Duodenal mucosa (tissue), 2 donors: ENCODE measurements at regions not wholly inside any gene's neighbourhood (a gene's known extent, or its start where the extent isn't known, plus 50 kb on each side); places are given as distances from the start of the nearest gene placed in this dataset.

ENCODE experiments used
- H3K27ac ChIP-seq: one replicate; pipeline ENCODE4 v1.7.0; 2013; ENCODE audit warnings: low read depth, low read length
- H3K27me3 ChIP-seq, 2 donors: one replicate each; pipeline ENCODE4 v1.7.0; 2013; ENCODE audit warnings: low read length in 2 of 2, control low read depth in 1 of 2; ENCODE audit not compliant: insufficient read depth in 2 of 2, control insufficient read depth in 1 of 2
- H3K36me3 ChIP-seq, 2 donors: one replicate each; pipeline ENCODE4 v1.7.0; 2013; ENCODE audit warnings: low read length in 2 of 2, control low read depth in 1 of 2; ENCODE audit not compliant: insufficient read depth in 2 of 2, control insufficient read depth in 1 of 2
- H3K4me1 ChIP-seq, 2 donors: one replicate each; pipeline ENCODE4 v1.7.0; 2013; ENCODE audit warnings: low read length in 2 of 2, control low read depth in 1 of 2; ENCODE audit not compliant: insufficient read depth in 2 of 2, control insufficient read depth in 1 of 2
- H3K4me3 ChIP-seq, 2 donors: one replicate each; pipeline ENCODE4 v1.7.0; 2013; ENCODE audit warnings: low read length in 2 of 2, low read depth in 1 of 2
- H3K9ac ChIP-seq, 2 donors: one replicate each; pipeline ENCODE4 v1.7.0; 2013; ENCODE audit warnings: low read length in 2 of 2, low read depth in 1 of 2
- H3K9me3 ChIP-seq, 2 donors: one replicate each; pipeline ENCODE4 v1.7.0; 2013; ENCODE audit warnings: low read length in 2 of 2, control low read depth in 1 of 2; ENCODE audit not compliant: control insufficient read depth in 1 of 2

GRCh38 chr10:8992009-8992408 is 937.5 kb downstream of the GATA3 start:
- Histone ChIP-seq H3K36me3 (no peaks in the 10 kb centered on the region), H3K4me1 (no peaks in the 10 kb centered on the region), H3K9ac (no peak overlapping the region), H3K27me3 (no peaks in the 10 kb centered on the region), H3K9me3 (no peaks in the 10 kb centered on the region), H3K27ac (no peak overlapping the region), H3K4me3 (no peak overlapping the region)

GRCh38 chr10:8993864-8994263 is 939.4 kb downstream of the GATA3 start:
- Histone ChIP-seq H3K9ac (no peak overlapping the region), H3K27ac (no peak overlapping the region), H3K4me3 (no peak overlapping the region), H3K27me3 (no peaks in the 10 kb centered on the region), H3K36me3 (no peaks in the 10 kb centered on the region), H3K4me1 (no peaks in the 10 kb centered on the region), H3K9me3 (no peaks in the 10 kb centered on the region)

GRCh38 chr10:8998751-8999150 is 944.3 kb downstream of the GATA3 start:
- H3K4me1 ChIP-seq: no peaks in the 10 kb centered on the region
- no peak overlapping the region for H3K4me3 ChIP-seq
- no peak overlapping the region for H3K27ac ChIP-seq
- no peaks in the 10 kb centered on the region for H3K9me3 ChIP-seq
- no peak overlapping the region for H3K9ac ChIP-seq
- H3K36me3 ChIP-seq: no peaks in the 10 kb centered on the region
- no peaks in the 10 kb centered on the region for H3K27me3 ChIP-seq

GRCh38 chr10:9003122-9003521 is 948.6 kb downstream of the GATA3 start:
- Histone ChIP-seq H3K27ac (no peak overlapping the region), H3K9ac (no peak overlapping the region), H3K4me1 (no peaks in the 10 kb centered on the region), H3K9me3 (no peaks in the 10 kb centered on the region), H3K4me3 (no peak overlapping the region), H3K27me3 (no peaks in the 10 kb centered on the region), H3K36me3 (no peaks in the 10 kb centered on the region)

GRCh38 chr10:9004736-9005135 is 950.2 kb downstream of the GATA3 start:
- H3K27ac ChIP-seq: no peak overlapping the region
- no peaks in the 10 kb centered on the region for H3K4me1 ChIP-seq
- no peak overlapping the region for H3K4me3 ChIP-seq
- no peaks in the 10 kb centered on the region for H3K36me3 ChIP-seq
- H3K9me3 ChIP-seq: no peaks in the 10 kb centered on the region
- no peak overlapping the region for H3K9ac ChIP-seq
- no peaks in the 10 kb centered on the region for H3K27me3 ChIP-seq

- Histone ChIP-seq H3K9ac (no peak overlapping the region), H3K9me3 (no peaks in the 10 kb centered on the region), H3K4me1 (no peaks in the 10 kb centered on the region), H3K27ac (no peak overlapping the region), H3K27me3 (no peaks in the 10 kb centered on the region), H3K4me3 (no peak overlapping the region), H3K36me3 (no peaks in the 10 kb centered on the region)
Observed at GRCh38 chr10:9009505-9009904, 955.0 kb downstream of the GATA3 start.

GRCh38 chr10:9010093-9010492 is 955.6 kb downstream of the GATA3 start:
- no peaks in the 10 kb centered on the region for H3K36me3 ChIP-seq

GRCh38 chr10:9010931-9011670 is 956.6 kb downstream of the GATA3 start:
- Histone ChIP-seq H3K4me1 (no peaks in the 10 kb centered on the region), H3K36me3 (no peaks in the 10 kb centered on the region), H3K9me3 (no peaks in the 10 kb centered on the region), H3K9ac (no peak overlapping the region), H3K27me3 (no peaks in the 10 kb centered on the region), H3K4me3 (no peak overlapping the region), H3K27ac (no peak overlapping the region)

More at GRCh38 chr10:9010093-9010492, 955.6 kb downstream of the GATA3 start:
- Histone ChIP-seq H3K4me3 (no peak overlapping the region), H3K27me3 (no peaks in the 10 kb centered on the region), H3K9me3 (no peaks in the 10 kb centered on the region), H3K4me1 (no peaks in the 10 kb centered on the region), H3K9ac (no peak overlapping the region), H3K27ac (no peak overlapping the region)

- no peak overlapping the region for H3K9ac ChIP-seq
- H3K36me3 ChIP-seq: no peaks in the 10 kb centered on the region
- no peaks in the 10 kb centered on the region for H3K9me3 ChIP-seq
- H3K4me1 ChIP-seq: no peaks in the 10 kb centered on the region
- H3K27ac ChIP-seq: no peak overlapping the region
- H3K4me3 ChIP-seq: no peak overlapping the region
- H3K27me3 ChIP-seq: no peaks in the 10 kb centered on the region
Observed at GRCh38 chr10:9012312-9012711, 957.8 kb downstream of the GATA3 start.

- Histone ChIP-seq H3K27ac (no peak overlapping the region), H3K9ac (no peak overlapping the region), H3K4me1 (no peaks in the 10 kb centered on the region), H3K36me3 (no peaks in the 10 kb centered on the region), H3K9me3 (no peaks in the 10 kb centered on the region), H3K27me3 (no peaks in the 10 kb centered on the region), H3K4me3 (no peak overlapping the region)
Observed at GRCh38 chr10:9015005-9015404, 960.5 kb downstream of the GATA3 start.
